ENCODE measurements at regions not wholly inside any gene's neighbourhood (a gene's known extent, or its start where the extent isn't known, plus 50 kb on each side); places are given as distances from the start of the nearest gene placed in this dataset.

DNA sequence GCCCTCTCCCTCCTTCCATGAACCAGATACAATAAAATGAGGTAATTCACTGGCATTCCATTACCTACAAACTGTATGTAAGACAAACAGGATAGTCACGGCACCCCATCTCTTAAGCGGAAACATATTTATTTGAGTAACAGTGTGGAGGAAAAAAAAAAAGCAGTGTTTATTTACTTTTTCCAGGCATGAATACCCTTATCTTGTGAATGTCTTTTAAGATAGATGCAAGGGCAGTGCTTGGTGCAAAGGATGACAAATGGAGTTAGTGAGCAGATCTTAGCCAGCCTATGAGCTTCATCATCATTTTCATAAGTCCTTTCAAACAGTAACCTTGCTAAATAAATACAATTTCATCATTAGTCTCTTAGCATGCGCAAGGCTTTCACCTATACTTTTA is 1661.8 kb upstream of the SPRY2 start:
- TF ChIP-seq, protein P1, sequence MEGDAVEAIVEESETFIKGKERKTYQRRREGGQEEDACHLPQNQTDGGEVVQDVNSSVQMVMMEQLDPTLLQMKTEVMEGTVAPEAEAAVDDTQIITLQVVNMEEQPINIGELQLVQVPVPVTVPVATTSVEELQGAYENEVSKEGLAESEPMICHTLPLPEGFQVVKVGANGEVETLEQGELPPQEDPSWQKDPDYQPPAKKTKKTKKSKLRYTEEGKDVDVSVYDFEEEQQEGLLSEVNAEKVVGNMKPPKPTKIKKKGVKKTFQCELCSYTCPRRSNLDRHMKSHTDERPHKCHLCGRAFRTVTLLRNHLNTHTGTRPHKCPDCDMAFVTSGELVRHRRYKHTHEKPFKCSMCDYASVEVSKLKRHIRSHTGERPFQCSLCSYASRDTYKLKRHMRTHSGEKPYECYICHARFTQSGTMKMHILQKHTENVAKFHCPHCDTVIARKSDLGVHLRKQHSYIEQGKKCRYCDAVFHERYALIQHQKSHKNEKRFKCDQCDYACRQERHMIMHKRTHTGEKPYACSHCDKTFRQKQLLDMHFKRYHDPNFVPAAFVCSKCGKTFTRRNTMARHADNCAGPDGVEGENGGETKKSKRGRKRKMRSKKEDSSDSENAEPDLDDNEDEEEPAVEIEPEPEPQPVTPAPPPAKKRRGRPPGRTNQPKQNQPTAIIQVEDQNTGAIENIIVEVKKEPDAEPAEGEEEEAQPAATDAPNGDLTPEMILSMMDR (conservative IDR thresholded peaks at IDR 0.05; ENCODE audit: low read depth, low read length), result no peak
- TF ChIP-seq EZH2 (IDR thresholded peaks at IDR 0.05; ENCODE audit: low read length, unreplicated experiment), result no peak
